GM18868 (cell line): ENCODE measurements at regions not wholly inside any gene's neighbourhood (a gene's known extent, or its start where the extent isn't known, plus 50 kb on each side); places are given as distances from the start of the nearest gene placed in this dataset.

Experiments
- ATAC-seq: cut with Tn5 transposase; IDR thresholded peaks from one replicate; pipeline ENCODE4 v1.9.1; 2021; ENCODE audit warnings: mild to moderate bottlenecking, moderate library complexity; ENCODE audit not compliant: unreplicated experiment

DNA sequence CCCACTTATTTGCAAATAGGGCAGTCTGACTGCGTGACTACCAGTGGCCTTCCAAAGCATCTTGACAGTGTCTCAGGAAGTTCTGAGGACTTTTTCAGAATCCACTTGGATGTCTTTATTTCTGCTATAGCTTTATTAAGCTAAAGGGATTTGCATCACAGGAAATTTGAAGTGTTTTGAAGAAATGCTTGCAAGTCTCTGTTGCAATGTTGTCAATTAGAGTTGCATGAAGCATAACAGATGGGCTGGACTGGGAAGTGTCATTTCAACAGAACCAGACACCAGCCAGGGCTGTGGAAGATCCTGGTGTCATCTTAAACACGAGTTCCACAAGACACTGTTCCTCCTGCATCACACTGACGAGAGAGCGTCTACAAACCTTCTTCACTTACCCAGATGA lies 224.5 kb downstream of the EN1 start:
- ATAC-seq: no peak

DNA sequence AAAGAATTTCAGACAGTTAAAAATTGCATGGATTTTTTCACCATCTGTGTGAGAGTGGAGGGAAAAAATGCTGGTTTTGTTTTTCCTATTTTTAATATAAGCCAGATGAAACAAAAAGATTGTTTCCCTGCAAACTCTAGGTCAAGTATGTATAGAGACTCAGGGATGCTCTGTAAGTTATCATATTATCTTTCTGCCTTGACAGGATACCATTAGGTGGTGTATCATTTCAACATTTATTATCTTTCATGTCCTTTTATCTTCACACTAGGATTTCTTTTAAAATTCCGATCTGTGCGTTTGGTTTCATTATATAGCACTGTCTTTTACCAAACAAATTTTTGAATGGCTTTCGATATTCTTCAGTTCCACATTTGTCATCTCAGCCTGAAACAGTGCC lies 225.3 kb downstream of the EN1 start:
- ATAC-seq: no peak

DNA sequence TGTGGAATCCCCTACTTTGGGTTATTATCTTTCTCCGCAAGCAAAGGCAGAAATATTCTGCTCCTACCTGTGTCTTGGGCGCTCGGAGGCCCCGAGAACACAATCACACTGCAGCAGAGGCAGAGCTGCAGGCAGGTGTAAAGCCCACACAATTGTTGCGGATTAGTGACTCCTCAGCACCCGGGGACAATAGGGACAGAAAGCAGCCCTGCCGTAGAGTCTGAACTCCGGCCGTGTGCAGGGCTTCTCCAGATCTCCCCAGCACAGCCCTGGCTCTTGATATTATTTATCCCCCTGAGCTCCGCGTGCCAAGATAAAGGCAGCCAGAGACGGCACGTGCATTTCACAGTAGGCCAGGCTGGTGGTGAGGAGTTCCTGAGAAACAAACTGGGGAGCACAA lies 229.2 kb downstream of the EN1 start:
- no peak for ATAC-seq

DNA sequence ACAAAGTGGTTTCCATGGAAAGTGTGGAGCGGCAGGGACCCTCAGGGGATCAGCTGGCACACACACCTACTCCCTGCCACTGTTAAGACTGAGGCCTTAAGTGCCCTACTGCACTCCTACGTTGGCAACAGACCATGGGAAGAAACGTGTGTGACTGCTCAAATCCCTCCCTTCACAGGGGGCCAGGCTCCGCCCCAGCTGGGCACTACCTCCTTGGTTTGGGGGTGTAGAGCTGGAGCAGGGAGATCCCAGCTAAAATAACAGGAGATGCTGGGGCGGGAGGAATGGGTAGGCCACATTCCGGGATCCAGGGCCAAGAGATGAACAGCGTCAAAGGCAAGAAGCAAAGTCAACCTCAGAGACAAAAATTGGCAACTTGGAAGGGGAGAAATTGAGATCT lies 231.0 kb downstream of the EN1 start:
- no peak for ATAC-seq

DNA sequence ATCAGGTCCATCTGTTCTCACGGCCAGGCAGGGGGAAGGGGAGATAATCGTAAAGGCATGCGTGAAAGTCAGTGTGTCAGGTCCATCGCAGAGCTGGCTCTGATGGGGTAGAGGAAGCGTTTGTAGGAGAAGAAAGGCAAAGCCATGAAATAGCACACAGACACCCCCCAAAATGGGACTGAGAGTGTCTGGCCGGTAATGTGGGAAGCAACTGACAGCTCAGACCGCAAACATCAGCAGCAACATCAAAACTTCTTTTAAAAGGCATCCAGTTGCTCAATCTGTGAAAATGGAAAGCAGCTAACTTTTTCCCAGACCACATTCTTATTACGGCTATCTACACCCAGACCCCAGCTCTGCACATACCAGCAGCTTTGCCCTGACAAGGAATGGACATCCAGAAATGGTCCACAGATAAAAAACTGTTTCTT lies 232.6 kb downstream of the EN1 start:
- ATAC-seq: no peak

DNA sequence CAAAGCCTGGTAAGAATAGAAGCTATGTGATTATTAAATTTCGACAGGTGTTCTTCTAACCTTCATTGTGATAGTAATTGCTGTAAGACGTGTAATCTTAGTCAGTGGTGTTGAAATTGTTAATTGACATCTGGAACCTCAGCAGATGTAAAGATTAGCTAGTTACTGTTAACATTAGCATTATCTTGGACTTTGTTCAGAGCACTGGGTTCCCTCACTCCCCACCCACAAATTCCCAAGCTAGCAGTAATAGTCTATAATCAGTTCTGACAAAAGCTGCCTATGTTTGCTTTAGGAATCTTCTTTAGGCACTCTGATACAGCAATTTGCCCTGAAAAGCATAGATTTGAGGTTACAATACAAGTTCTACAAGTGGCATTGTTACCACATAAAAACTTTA lies 233.7 kb downstream of the EN1 start:
- ATAC-seq: no peak

DNA sequence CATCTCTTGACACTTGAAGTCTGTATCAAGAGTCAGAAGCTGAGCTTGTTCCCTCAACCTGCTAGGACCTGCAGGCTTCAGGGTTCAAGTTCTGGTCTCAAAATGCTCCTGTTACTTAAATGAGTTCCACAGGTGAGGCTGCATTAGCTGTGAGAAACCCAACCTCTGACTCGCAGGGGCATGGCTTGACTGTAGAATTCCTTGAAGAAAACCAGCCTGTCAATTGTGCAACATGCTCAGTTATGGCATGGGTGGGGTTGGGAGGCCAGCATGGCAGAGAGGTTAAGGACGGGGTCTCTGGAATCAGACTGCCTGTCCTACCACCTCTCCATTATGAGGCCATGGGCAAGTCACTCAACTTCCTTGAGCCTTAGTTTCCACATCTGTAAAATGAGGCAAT lies 235.8 kb downstream of the EN1 start:
- no peak for ATAC-seq

DNA sequence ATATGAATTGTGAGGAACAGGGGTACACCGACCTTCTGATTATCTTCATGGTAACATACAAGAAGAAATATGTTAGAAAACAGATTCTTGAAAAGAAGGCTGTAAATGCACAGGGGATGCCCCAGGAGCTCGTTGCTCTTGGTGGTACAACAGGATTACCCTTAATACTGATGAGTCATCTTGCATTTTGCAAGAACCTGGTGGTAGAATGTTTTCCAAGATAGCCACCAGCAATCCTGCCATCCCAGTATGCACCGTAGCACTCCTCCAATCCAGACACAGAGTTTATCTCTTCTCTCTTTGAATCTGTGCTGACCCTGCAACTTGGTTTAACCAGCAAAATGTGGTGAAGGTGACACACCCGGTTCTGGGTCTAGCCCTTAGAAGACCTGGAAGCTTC lies 238.3 kb downstream of the EN1 start:
- no peak for ATAC-seq

DNA sequence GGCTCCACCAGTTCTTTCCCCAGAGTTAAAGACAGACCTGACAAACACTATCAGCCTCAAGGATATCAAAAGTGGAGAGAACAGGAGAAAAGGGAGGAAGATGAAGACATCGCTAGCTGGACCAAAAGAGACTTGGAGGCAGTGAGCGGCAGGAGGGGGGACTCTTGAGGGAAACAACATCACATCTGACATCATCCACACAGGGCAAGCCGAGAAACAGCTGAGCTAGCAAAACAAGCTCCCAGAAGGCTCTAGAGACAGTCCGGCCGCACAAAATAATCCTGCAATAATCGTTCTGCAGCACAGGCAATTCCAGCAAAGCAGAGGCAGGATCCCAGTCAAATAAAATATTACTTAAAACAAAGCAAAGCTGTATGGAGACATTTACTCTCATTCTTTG lies 239.8 kb downstream of the EN1 start:
- no peak for ATAC-seq

DNA sequence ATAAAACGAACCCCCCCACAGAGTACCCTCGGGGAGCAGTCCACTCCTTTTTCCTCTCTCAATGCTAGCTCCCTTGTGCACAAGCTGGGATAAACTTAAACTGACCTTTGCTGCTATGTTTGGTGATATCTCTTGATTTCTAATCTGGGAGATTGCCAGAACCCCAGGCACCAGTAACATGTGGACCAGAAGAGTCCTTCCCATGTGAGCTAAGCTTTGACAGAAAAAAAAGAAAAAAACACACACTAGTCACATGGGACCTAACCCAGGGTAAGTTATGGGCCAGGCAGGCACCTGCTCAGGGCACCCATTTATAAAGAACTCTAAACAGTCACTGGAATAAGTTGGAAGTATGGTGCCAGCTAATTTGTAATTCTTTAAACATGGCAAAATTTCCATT lies 242.6 kb downstream of the EN1 start:
- ATAC-seq: no peak

DNA sequence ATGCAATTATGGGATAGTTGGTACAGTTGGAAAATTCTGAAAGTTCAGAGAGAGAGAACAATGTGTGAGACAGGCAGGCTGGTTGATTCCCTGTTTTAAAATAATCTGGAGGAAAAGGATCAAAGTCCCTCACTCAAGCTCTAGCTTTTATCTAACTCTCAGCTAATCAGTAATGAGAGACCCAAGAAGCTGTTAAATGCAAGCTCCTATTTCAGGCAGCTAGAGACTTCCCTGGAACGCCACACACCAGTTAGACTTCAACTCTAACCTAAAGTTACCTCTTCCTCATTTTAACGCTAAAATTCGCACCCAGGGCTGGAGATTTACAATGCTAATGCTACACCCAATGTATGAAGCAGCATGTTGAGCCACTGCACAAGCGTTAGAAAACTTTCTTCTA lies 243.1 kb downstream of the EN1 start:
- ATAC-seq: no peak

DNA sequence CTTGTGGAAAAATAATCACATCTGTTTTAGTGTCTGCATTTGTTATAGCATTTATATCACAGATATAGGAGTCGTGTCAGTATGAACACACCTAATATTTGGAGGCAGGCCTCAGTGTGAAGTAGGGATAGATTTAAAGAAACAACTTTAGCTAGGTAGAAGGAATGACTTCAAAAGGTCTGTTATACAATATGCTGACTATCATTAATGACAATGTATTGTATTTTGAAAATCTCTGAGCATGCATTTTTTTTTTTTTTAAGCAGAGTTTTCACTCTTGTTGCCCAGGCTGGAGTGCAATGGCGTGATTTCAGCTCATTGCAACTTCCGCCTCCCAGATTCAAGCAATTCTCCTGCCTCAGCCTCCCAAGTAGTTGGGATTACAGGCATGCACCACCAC lies 248.3 kb downstream of the EN1 start:
- no peak for ATAC-seq

DNA sequence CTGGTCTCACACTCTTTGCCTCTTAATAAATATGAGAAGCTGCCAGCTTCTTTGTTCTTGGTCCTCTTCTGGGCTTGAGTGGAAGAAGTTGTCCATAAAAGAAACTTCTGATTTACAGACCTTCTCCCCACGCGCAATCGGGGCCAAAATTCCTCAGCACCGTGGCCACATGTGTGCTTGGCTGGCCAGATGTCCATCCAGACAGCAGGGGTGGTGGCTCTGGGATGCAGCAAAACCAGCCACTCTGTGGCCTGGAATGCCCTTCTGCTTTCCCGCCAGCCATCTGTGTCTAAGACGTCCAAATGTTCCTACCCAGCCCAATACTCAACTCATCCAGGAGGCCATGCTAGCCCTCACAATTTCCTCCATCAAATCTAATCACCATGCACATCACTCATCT lies 250.8 kb downstream of the EN1 start:
- ATAC-seq: no peak

DNA sequence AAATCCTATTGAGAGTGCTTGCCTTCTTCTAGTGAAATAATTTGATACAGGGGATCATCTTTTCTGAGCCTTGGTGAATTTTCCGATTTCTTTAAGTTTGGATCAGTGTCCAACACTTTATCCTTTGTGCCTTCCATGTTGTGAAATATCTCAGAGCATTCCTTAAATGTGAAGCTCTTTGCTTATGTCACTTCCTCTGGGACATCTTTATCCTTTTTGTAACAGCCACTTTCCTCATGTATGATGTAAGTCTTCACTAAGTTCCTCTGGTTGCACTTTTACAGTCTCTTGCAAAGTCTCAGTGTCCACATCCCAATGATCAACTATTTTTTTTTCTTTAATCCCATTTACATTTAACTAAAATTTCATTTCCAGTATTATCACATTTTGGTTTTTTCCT lies 254.2 kb downstream of the EN1 start:
- ATAC-seq: no peak

DNA sequence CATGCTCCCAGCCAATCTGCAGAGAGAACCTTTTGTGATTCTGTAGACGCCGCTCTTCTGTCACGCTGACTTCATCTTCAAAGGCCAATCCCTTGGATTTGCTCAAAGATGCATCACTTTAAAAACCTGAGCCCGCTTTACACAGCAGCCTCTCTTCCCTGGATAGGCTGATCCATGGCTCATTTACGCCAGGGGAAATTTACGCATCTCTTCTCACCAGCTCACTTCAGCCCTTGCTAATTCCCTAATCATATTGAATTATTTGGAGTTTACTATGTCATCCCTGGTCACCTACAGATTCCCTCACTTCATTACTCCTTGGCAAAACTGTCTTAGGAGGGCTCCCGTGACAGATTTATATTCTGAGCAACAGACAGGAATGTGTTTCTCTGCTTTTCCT lies 256.2 kb downstream of the EN1 start:
- no peak for ATAC-seq

DNA sequence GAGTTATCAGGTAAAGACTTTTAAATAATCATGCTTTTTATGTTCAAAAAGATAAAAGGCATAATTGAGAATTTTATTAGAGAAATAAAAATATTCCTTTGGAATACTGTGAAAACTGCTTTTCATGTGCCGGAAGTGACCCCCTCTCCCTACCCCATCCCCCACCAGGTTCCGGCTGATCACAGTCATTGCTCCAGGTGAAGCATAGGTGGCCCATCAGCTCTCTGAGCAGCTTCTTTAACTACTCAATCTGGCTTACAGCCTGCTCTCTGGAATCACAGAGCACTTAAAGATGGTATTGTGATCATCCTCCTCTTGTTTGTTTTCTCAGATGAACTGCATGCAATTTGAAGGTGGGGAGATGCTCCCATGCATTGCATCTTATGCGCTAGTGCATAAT lies 257.7 kb downstream of the EN1 start:
- no peak for ATAC-seq

DNA sequence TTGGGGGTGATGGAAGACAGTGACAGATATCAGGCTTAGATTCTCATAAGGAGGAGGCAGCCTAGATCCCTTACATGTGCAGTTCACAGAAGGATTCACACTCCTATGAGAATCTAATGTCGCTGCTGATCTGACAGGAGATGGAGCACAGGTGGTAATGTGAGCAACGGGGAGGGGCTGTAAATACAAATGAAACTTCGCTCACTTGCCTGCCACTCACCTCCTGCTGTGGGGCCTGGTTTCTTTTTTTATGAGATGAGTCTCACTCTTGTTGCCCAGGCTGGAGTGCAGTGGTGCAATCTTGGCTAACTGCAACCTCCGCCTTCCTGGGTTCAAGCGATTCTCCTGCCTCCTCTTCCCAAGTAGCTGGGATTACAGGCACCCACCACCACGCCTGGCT lies 258.6 kb downstream of the EN1 start:
- no peak for ATAC-seq

DNA sequence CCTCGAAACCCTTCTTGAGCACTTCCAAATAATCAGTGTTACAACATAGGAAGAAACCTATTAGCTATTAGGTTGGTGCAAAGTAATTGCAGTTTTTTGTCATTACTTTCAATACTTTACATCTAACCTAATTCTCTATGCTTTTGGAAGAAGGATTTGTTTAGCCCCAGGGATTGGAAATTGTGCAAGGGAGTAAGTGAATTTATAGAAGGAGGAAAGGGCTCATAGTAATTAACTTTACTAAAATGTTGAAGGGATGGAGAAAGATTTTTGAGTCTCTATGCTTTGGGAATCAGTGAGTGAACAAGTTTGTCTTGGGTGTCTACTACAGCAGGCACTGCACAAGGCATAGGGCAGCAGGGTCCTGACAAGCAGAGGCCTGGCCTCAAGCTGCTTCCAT lies 261.1 kb downstream of the EN1 start:
- no peak for ATAC-seq

DNA sequence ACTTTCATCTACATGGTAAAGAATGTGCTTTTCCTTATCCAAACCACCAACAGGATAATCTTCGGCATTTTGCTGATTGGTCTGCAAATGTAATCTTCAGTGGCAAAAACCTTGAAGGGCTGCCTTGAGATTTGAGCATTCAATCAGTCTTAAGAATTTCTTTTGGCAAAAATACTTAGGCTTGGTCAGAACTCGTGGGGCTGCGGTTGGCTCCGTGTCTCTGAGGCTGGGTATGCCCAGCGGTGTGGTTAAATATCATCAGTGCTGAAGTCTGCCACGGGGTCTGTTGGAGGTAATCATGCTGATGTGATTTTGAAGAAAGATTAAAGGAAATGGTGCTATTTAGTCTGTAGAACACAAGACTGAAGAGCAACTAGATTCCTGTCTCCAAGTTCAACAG lies 262.6 kb downstream of the EN1 start:
- no peak for ATAC-seq

DNA sequence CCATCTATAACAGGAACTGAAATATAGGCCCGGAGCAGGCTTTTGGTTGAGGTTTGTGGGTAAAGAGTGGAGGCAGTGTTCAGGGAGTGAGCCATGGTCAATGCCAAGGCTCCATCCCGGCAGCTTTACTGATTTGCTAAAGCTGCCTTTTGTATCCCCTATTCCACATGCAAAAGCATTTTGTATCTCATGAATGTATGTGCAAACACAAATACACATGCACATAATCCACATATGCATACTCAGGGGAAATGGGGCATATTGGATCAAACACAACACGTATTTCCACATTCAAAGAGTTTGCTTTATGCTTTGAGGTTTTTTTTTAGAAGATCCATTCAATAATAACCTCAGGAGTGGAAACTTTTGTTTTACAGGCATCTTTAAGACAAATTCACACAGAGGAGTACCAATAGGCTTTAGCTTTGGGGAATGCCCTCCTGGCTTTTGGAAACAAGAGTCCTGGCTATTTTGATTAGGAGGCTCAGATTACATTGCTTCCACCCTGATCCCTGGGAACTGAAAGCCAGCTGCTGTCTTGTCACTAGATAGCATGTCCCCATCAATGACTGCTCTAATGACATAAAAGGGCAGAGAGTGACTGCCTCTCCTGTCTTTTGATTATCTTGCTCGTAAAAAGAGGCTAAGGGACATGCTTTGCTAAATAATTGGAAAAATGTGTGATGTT lies 263.2 kb downstream of the EN1 start:
- ATAC-seq: no peak

DNA sequence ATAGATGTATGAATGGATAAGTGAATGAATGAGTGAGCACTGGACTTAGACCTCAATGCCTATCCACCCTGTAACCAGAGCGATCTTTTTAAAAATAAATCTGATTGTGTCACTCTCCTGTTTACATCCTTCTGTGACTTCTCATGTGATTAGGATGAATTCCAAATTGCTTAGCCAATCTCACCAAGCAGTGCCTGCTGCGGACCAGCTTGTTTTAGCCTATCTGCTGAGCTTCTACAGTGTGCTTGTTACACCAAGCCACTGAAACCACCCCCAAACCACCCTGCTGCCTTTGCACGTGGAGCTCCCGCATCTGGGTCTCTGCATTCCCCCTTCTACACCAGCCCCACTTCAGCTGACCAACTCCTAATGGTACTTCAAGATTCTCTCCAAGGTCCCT lies 265.4 kb downstream of the EN1 start:
- no peak for ATAC-seq

DNA sequence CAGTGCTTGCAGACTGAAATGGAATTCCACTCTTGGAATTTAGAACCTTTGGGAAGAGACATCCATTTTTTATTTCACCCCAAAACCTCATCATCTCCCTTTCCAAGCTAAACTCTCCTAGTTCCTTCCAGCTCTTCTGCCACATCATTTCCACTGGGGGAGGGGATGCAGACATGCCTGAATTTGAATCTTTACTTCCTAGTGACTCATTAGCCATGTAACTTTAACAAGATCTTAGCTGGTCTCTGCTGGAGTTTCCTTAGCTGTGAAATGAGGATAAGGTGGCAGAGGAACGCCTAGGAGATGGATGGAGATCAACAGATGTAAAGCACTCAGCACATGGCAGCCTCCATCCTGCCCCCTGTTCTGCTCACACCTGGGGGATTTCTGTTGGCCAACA lies 266.8 kb downstream of the EN1 start:
- ATAC-seq: no peak

DNA sequence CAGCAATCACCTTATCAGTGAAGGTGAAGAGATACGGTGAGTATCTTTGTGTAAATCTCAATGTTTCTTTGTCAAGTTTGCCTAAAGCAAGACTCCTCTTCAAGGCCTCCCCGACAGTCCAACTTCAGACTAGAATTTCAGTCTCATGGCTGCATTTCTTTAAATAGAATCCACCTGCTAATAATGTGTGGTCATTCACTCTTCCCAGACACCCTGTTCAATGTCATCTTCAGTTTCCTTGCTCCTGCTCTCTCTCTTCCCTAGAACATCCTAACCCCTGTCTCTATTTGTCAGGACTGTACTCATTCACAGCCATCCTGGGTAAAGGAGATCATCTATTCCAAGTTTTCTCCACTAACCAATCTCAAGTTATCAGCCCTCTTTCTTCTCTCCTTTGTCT lies 267.3 kb downstream of the EN1 start:
- no peak for ATAC-seq

DNA sequence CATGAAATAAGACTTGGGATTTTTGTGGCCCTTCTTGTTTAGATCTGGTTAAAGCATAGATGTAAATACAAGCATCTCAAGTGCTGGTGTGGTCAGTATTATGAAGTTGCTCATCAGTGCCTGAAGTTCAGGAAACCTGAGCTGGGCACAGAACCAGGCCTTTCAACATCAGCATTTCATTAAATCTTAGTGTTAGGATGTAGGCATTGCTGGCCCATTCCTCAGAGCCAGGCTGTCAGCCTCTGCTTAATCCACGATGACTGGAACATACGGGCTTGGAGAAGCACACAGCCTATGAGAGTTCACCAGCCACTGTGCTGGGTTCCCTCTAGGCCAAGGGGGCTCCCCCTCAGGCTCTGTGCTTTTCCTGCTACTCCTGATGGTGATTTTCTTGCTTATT lies 270.2 kb downstream of the EN1 start:
- no peak for ATAC-seq
